Epithelial cell of esophagus (primary cell): ENCODE measurements at regions not wholly inside any gene's neighbourhood (a gene's known extent, or its start where the extent isn't known, plus 50 kb on each side); places are given as distances from the start of the nearest gene placed in this dataset.

Experiments used
- DNase-seq: peaks from one replicate; pipeline ENCODE4 v3.0.0; 2010; ENCODE audit warnings: low read depth
- H3K4me3 ChIP-seq: 2 replicates; pipeline ENCODE4 v1.5.1; 2011; ENCODE audit warnings: mild to moderate bottlenecking, low read length, control low read depth
- TF ChIP-seq, protein P1 (sequence below): IDR thresholded peaks from 2 replicates; pipeline ENCODE4 v1.5.1; 2011; ENCODE audit warnings: low read depth, mild to moderate bottlenecking, low read length, control low read depth, inconsistent platforms; ENCODE audit not compliant: insufficient read depth; ENCODE audit errors: missing control alignments

DNA sequence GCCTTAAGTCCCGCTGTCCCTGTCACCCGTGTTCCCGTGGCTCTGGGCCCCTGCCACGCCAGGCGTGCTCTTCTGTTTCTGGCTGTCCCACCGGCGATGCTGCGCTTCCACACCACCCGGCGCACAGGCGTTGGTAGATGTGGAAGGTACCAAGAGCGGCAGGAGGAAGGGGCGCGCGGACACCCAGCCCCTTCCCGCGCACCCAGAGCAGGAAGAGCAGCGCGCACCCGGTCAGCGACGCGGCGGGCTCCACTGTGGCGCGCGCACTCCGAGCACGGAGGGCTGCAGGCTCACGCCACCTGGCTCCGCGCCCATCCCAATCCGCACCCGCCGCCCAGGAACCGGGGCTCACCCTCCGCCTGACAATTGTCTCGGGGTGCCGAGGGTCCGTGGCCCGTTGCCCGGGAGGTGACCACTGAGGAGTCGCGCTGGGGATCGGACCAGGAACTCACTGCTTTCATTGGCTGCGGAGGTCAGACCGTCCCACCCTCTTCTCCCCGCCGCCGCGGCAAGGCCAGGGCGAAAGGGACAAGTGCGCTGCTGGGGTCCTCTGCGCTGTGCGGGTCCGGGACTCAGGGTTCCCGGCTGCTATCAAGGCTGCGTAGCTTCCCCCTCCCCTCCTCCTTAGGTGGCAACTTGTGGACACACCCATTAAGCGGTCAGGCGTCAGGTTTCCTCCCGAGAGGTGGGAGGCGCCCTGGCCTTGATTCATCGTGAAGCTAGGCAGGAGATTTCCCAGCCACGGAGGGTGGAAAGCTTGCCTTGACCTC is 121.6 kb upstream of the ZNF92 start:
- TF ChIP-seq, protein P1, sequence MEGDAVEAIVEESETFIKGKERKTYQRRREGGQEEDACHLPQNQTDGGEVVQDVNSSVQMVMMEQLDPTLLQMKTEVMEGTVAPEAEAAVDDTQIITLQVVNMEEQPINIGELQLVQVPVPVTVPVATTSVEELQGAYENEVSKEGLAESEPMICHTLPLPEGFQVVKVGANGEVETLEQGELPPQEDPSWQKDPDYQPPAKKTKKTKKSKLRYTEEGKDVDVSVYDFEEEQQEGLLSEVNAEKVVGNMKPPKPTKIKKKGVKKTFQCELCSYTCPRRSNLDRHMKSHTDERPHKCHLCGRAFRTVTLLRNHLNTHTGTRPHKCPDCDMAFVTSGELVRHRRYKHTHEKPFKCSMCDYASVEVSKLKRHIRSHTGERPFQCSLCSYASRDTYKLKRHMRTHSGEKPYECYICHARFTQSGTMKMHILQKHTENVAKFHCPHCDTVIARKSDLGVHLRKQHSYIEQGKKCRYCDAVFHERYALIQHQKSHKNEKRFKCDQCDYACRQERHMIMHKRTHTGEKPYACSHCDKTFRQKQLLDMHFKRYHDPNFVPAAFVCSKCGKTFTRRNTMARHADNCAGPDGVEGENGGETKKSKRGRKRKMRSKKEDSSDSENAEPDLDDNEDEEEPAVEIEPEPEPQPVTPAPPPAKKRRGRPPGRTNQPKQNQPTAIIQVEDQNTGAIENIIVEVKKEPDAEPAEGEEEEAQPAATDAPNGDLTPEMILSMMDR, result no peak
- peak; percentile 72 for DNase-seq
- H3K4me3 ChIP-seq, result peak overlapping the region; percentile 59

DNA sequence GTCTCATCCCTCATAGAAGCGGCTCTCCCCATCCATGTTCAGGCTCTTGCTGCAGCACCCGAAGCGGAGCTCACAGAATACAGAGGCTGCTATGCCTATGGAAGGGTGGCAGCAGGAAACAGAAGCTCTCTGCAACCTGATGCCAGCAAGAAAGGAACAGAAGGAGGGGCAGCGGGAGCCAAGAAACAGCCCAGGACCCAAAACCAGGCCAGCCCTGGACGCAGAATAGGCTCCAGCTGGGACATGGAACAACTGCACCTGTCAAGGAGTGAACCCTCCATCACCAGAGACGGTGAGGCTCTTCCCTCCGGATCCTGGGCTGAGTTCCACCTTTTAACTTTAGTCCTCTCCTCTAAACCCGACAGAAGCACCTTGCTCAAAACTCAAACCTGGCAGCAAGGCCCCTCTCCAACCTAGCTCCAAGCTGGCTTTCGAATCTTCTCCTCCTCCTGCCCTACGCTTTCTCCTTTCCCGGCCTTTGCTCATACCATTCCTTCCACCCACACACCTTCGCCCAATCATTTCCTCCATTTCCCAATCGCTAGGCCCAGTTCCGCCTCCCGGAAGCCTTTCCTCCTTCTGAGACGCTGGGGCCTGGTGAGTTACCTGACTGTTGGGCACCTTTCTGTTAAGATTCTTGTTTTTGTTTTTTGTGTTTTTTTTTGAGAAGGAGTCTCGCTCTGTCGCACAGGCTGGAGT is 122.8 kb upstream of the ZNF92 start:
- no peak for DNase-seq
- TF ChIP-seq, protein P1, result no peak
- no peak overlapping the region for H3K4me3 ChIP-seq

DNA sequence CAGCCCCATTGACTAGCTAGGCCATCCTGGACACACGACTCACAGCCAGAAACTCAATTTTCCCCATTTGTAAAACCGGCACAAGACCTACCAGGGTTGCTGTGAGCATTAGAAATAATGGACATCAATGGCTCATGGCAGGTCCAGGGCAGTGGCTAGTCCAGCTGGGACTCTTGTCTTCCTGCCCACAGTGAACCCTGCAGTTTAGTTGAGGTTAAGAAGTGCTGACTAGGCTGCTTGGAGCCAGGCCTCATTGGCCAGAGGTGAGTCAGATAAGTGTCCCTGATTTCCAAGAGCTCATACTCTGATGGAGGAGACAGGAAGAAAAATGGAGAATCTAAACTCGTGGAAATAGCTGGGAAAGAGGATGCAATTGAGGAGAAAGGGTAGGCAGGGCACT is 123.4 kb upstream of the ZNF92 start:
- H3K4me3 ChIP-seq, result no peak overlapping the region
- TF ChIP-seq, protein P1, result no peak
- DNase-seq, result no peak

DNA sequence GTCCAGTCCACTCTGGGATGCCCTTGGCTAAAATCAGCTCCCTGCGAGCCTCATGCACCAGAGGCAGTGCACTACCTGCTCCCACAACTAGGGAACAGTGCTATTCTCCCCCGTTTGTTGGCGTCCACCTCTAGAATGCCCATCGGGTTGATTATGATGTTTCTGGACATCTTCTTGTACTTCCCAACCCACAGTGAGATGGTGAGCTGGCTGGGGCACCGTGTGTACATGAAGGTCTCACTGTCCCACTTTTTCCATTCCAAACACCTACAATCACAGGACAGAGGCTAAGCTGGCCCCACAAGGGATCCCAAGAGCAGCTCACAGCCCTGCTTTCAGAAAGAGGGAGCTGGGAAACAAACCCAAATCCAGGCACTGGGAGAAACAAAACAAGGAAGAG is 126.2 kb upstream of the ZNF92 start:
- DNase-seq, result no peak
- TF ChIP-seq, protein P1, result no peak
- H3K4me3 ChIP-seq, result no peak overlapping the region

DNA sequence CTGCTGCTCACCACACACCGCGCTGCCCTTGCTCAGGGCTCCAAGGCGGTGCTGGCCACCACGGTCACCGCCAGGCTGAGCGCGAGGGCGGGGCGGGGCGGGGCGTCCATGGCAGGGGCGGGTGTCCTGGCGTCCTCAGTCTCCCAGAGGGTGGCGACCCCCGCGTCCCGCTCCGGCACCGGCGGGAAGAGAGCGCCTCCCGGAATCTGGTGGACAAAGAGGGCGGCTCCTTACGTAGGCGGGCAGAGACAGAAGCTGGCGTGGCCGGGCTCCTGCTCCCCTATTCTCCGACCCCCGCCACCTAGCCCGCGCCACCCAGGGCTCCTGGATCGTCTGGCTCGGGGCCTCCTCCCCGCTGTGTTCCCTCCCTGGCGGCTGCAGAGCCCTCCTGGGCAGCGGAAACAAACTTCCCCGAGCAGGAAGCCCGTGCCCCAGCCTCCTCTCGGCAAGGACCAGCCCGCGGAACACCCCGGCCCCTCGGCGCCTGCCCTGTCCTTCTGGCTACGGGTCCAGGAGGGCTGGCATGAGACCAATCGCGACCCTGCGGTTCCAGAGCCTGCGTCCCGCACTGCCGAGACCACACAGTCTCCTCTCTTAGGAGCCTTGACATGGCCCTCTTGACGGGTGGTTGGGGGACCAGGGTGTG is 133.8 kb upstream of the ZNF92 start:
- DNase-seq, result no peak
- peak overlapping the region; percentile 27 for H3K4me3 ChIP-seq
- TF ChIP-seq, protein P1, result no peak

DNA sequence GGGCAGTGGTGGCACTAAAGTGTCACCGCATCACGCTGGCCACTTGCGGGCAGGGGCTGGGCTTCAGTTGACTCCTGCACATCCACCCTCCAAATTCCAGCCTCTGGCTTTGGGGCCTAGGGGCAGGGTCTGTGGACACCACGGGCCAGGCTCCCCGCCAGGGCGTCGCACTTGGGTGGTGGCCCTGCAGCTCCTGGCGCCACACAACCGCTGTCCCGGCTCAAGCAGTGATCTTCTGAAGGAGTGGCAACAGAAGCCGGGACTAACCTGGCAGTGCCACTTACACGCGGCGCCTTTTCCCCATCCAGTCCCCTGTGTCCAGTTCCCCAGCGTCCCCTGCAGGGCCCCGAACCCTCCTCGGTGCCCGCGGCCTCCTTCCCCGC is 134.3 kb upstream of the ZNF92 start:
- H3K4me3 ChIP-seq, result no peak overlapping the region
- TF ChIP-seq, protein P1, result no peak
- DNase-seq, result no peak

DNA sequence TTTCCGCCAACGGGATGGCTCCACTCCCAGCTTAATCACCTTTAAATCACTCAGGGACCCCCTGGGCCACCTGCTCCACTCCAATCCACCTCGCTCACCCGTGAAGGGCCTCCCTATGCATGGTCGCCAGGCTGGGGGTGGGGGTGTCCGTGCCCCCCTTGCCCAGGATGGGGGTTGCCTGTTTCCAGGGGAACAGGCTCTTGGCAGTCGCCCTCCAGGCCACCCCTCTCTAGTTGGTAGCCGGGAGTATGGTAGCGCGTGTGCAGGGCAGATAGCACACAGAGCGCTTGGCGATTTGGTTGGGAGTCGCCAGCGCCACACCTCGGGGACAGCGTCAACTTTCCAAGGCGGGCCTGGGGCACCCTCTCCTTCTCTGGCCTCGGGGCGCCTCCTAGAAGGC is 134.9 kb upstream of the ZNF92 start:
- TF ChIP-seq, protein P1, result no peak
- DNase-seq, result no peak

More for the DNA sequence above, 134.9 kb upstream of the ZNF92 start:
- no peak overlapping the region for H3K4me3 ChIP-seq
